ENCODE measurements at regions not wholly inside any gene's neighbourhood (a gene's known extent, or its start where the extent isn't known, plus 50 kb on each side); places are given as distances from the start of the nearest gene placed in this dataset.

DNA sequence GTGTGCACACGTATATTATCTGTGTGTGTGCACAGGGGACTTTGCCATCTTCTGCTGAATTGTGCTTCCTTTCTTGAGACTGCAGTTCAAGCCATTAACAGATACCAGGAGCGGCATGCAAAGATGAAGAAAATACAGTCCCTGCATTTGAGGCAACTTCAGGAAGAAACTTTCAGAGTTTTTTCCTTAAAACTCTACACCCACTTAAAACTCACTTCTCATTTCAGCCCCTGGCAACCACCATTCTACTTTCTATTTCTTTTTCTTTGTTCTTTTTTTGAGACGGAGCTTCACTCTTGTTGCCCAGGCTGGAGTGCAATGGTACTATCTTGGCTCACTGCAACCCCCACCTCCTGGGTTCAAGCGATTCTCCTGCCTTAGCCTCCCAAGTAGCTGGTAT, 448.9 kb upstream of the ZMIZ1 start:
- TF ChIP-seq CTCF (IDR thresholded peaks at IDR 0.05; ENCODE audit: low read length), result no peak
- no peak for TF ChIP-seq EZH2 (IDR thresholded peaks at IDR 0.05; ENCODE audit: borderline replicate concordance, low read length)
